ENCODE measurements at regions not wholly inside any gene's neighbourhood (a gene's known extent, or its start where the extent isn't known, plus 50 kb on each side); places are given as distances from the start of the nearest gene placed in this dataset.

- no peak for TF ChIP-seq CTCF (IDR thresholded peaks at IDR 0.05; ENCODE audit: low read length)
- no peak for TF ChIP-seq EZH2 (optimal IDR thresholded peaks at IDR 0.05; ENCODE audit: low read depth, low read length)
Observed at GRCh38 chr9:81476813-81477490, 212.4 kb downstream of the TLE1 start.
